ENCODE measurements at regions not wholly inside any gene's neighbourhood (a gene's known extent, or its start where the extent isn't known, plus 50 kb on each side); places are given as distances from the start of the nearest gene placed in this dataset.

DNA sequence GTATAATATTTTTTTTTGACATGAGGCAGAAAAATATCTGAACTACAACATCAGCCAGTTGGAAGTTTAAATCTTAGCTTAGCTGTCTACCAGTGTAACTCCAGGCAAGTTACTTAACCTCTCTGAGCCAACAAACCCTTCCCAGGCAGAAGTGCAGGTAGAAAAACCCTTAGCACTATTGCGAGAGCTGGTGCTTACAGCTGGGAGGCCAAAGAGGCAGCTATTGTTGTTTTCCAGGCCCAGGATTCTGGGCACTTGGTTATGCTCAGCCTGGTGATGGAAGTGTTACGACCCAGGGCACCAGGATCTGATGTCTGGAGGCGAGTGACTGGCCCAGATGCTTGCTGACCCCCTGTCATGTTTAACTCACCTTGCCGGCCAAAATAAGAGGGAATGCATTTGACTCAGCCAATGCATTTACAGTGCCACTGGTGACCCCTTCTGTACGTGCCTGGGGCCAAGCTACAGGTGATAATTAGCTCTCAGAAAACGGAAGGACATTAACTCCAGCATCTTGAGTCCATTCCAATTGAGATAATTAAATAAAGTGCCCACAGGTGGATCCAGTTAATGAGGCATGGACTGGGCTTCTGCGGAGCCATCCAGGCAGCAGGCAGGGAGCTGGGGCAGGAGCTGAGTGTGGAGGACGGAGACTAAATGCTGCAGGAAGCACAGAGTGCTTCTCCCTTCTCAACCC is 126.5 kb upstream of the HABP2 start:
- Histone ChIP-seq H3K4me3 (replicated peaks; ENCODE audit: insufficient read depth, low read length) (no peak overlapping the region), H3K27ac (replicated peaks) (no peak overlapping the region), H3K27me3 (ENCODE audit: insufficient read depth, poor library complexity, severe bottlenecking) (peaks cover 4% of the 10 kb centered on the region)
- TF ChIP-seq, protein P1, sequence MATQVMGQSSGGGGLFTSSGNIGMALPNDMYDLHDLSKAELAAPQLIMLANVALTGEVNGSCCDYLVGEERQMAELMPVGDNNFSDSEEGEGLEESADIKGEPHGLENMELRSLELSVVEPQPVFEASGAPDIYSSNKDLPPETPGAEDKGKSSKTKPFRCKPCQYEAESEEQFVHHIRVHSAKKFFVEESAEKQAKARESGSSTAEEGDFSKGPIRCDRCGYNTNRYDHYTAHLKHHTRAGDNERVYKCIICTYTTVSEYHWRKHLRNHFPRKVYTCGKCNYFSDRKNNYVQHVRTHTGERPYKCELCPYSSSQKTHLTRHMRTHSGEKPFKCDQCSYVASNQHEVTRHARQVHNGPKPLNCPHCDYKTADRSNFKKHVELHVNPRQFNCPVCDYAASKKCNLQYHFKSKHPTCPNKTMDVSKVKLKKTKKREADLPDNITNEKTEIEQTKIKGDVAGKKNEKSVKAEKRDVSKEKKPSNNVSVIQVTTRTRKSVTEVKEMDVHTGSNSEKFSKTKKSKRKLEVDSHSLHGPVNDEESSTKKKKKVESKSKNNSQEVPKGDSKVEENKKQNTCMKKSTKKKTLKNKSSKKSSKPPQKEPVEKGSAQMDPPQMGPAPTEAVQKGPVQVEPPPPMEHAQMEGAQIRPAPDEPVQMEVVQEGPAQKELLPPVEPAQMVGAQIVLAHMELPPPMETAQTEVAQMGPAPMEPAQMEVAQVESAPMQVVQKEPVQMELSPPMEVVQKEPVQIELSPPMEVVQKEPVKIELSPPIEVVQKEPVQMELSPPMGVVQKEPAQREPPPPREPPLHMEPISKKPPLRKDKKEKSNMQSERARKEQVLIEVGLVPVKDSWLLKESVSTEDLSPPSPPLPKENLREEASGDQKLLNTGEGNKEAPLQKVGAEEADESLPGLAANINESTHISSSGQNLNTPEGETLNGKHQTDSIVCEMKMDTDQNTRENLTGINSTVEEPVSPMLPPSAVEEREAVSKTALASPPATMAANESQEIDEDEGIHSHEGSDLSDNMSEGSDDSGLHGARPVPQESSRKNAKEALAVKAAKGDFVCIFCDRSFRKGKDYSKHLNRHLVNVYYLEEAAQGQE (IDR thresholded peaks at IDR 0.05; ENCODE audit: insufficient replicate concordance, low read depth), result no peak
- TF ChIP-seq, protein P2, sequence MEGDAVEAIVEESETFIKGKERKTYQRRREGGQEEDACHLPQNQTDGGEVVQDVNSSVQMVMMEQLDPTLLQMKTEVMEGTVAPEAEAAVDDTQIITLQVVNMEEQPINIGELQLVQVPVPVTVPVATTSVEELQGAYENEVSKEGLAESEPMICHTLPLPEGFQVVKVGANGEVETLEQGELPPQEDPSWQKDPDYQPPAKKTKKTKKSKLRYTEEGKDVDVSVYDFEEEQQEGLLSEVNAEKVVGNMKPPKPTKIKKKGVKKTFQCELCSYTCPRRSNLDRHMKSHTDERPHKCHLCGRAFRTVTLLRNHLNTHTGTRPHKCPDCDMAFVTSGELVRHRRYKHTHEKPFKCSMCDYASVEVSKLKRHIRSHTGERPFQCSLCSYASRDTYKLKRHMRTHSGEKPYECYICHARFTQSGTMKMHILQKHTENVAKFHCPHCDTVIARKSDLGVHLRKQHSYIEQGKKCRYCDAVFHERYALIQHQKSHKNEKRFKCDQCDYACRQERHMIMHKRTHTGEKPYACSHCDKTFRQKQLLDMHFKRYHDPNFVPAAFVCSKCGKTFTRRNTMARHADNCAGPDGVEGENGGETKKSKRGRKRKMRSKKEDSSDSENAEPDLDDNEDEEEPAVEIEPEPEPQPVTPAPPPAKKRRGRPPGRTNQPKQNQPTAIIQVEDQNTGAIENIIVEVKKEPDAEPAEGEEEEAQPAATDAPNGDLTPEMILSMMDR (IDR thresholded peaks at IDR 0.05; ENCODE audit: insufficient read depth, low read length), result no peak
- TF ChIP-seq GABPA (IDR thresholded peaks at IDR 0.05; ENCODE audit: low read depth) (no peak), POLR2AphosphoS5 (IDR thresholded peaks at IDR 0.05; ENCODE audit: low read depth) (no peak), SPI1 (IDR thresholded peaks at IDR 0.05; ENCODE audit: borderline replicate concordance, low read depth) (no peak)
- DNase-seq (ENCODE audit: low read depth in 1 of 2, low spot score in 1 of 2), result no peak

DNA sequence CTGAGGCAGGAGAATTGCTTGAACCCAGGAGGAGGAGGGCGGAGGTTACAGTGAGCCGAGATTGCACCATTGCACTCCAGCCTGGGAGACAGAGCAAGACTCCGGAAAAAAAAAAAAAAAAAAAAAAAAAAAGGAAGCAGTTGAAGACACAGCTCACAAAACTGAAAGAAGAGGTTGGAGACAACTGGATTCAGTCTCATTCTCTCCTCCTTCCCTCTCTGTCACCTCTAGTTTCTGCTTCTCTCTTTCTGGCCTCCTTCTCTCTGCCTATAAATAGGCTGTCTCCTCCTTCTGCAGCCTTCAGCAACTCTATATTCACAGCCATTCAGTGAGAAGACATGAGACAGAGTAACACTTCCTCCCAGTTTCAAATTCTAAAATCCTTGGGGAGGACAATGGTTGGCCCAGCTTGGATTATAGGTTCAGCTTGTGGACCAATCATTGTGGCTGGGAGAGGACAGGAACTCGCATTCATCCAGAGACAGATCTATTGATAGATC is 125.6 kb upstream of the HABP2 start:
- Histone ChIP-seq H3K27ac (replicated peaks) (no peak overlapping the region), H3K27me3 (ENCODE audit: insufficient read depth, poor library complexity, severe bottlenecking) (peaks cover 4% of the 10 kb centered on the region), H3K4me3 (replicated peaks; ENCODE audit: insufficient read depth, low read length) (no peak overlapping the region)
- DNase-seq (ENCODE audit: low read depth in 1 of 2, low spot score in 1 of 2), result no peak
- TF ChIP-seq, protein P2 (IDR thresholded peaks at IDR 0.05; ENCODE audit: insufficient read depth, low read length), result no peak

DNA sequence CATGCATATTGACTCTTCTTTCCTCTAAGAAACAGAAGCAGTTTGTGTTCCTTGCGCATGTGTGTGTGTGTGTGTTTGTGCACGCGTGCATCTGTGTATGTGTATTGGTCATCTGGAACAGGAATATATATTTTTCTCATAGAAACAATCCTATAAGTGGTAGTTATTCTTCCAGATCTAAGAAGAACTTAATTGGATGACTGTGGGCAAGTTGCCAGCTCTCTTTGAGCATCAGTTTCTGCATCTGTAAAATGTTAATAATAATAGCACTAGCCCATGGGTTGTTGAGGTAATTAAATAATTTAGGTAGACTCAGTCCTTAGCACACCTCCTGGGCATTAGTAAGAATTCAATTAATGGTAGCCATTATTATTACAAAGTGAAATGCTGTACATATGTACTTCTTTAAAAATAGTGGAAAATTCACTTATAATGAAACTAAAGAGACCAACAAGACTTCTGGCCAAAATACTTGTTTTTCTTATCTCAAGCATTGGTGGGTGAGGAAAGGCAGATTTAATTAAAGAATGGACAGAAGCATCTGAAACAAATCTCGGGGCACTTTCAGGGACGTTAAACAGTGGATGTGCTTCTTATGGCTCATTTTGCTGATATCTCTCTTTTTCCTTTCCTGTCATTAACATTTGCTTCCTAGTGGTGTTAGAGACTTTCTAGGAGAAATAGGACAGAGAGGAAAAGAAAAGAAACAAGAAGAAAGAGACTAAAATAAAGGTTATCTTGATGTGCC is 124.9 kb upstream of the HABP2 start:
- no peak for DNase-seq (ENCODE audit: low read depth in 1 of 2, low spot score in 1 of 2)
- peaks cover 4% of the 10 kb centered on the region for H3K27me3 ChIP-seq (ENCODE audit: insufficient read depth, poor library complexity, severe bottlenecking)
- H3K4me3 ChIP-seq (replicated peaks; ENCODE audit: insufficient read depth, low read length), result no peak overlapping the region
- TF ChIP-seq SPI1 (IDR thresholded peaks at IDR 0.05; ENCODE audit: borderline replicate concordance, low read depth) (no peak), POLR2AphosphoS5 (IDR thresholded peaks at IDR 0.05; ENCODE audit: low read depth) (no peak), GABPA (IDR thresholded peaks at IDR 0.05; ENCODE audit: low read depth) (no peak)
- TF ChIP-seq, protein P1 (IDR thresholded peaks at IDR 0.05; ENCODE audit: insufficient replicate concordance, low read depth), result no peak
- TF ChIP-seq, protein P2 (IDR thresholded peaks at IDR 0.05; ENCODE audit: insufficient read depth, low read length), result no peak
- no peak overlapping the region for H3K27ac ChIP-seq (replicated peaks)

All from HL-60 (cell line).